Stimulated activated naive CD8-positive, alpha-beta T cell treated with anti-CD3 and anti-CD28 coated beads, Interleukin-15, amount 100 ng/mL, for 72 hours (primary cell): ENCODE measurements at regions not wholly inside any gene's neighbourhood (a gene's known extent, or its start where the extent isn't known, plus 50 kb on each side); places are given as distances from the start of the nearest gene placed in this dataset.
A peak's percentile ranks its signal among the peaks of the same experiment; 100 is the strongest.

ENCODE experiments used
- ATAC-seq: fragments of 150-1000 bp; cut with Tn5 transposase; 2 replicates; pipeline ENCODE4 v1.10.0; 2021; ENCODE audit warnings: mild to moderate bottlenecking, moderate library complexity
- DNase-seq, 2 donors: peaks; one replicate each; pipeline ENCODE4 v3.0.0; 2021 to 2022
- H3K27ac Mint-ChIP-seq, 2 donors: one replicate each; pipeline ENCODE4 v1.8.0; 2022; ENCODE audit warnings: mild to moderate bottlenecking in 2 of 2, mixed read lengths in 2 of 2, moderate library complexity in 2 of 2
- H3K27me3 Mint-ChIP-seq: one replicate; pipeline ENCODE4 v1.8.0; 2022; ENCODE audit warnings: mixed read lengths
- H3K4me1 Mint-ChIP-seq: one replicate; pipeline ENCODE4 v1.8.0; 2022; ENCODE audit warnings: mild to moderate bottlenecking, mixed read lengths
- H3K4me3 Mint-ChIP-seq, 2 donors: one replicate each; pipeline ENCODE4 v1.8.0; 2022; ENCODE audit warnings: mild to moderate bottlenecking in 2 of 2, mixed read lengths in 2 of 2, moderate library complexity in 1 of 2
- H3K9me3 Mint-ChIP-seq, 2 donors: one replicate each; pipeline ENCODE4 v1.8.0; 2022; ENCODE audit warnings: mixed read lengths in 2 of 2

DNA sequence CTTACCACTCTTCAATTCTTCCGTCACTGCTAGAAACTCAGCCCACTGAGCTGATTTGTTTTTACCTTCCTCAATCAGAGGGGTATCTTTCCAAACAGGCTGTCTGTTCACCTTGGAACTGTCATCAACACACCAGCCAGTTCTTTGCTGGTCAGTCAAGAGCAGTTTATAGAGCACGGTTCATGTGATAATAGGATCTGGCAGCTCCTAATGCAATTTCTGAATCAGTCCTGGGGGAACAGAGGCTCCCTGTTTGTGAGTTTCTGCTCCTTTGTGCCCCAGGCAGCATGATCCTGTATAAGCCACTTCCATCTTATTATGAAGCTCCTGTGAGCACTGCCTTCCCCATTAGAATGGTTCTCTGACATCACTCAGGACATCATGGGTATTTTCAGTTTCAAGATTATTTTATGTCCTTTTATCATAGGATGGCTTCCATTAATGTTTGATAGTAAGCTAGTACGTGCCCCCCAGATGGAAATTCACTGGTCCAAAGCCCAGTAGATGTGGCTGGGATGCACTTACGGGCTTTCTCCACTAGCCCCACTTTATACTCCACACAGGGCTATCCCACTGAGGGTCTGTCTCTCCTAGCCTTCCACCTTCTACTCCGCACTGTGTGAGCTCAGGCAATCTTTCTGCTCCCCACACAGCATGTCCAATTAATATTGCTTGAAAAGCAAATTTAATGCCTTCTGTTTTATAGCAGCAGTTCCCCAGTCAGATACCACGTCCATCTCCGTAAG, 85.5 kb upstream of the SPIN1 start:
- peaks cover 0 to 15% of the 10 kb centered on the region in 2 donors for H3K9me3 Mint-ChIP-seq

DNA sequence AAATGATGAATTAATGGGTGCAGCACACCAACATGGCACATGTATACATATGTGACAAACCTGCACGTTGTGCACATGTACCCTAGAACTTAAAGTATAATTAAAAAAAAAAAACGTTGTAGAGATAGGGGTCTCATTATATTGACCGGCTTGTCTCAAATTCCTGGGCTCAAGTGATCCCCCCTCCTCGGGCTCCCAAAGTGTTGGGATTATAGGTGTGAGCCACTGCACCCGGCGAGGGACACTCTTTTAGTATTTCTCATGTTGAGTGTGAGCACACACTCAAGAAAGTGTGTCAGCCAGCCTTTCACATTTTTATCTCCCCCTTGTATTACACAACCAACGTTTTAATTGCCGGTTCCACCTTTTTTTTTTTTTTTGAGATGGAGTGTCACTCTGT, 87.7 kb upstream of the SPIN1 start:
- no peak overlapping the region for H3K4me3 Mint-ChIP-seq
- no peak overlapping the region for H3K27ac Mint-ChIP-seq
- peaks cover 35% of the 10 kb centered on the region for H3K4me1 Mint-ChIP-seq
- H3K9me3 Mint-ChIP-seq = peaks cover 4 to 15% of the 10 kb centered on the region in 2 donors
- ATAC-seq (no peak), DNase-seq (no peak)
- peaks cover 7% of the 10 kb centered on the region for H3K27me3 Mint-ChIP-seq

More for the DNA sequence above, 85.5 kb upstream of the SPIN1 start:
- Mint-ChIP-seq H3K27me3 (peaks cover 7% of the 10 kb centered on the region), H3K4me3 (peak overlapping the region; percentile 72 to 74), H3K4me1 (peaks cover 55% of the 10 kb centered on the region), H3K27ac (peak overlapping the region in 1 of 2 donors; percentile 77)
- DNase-seq = no peak
- ATAC-seq = no peak

DNA sequence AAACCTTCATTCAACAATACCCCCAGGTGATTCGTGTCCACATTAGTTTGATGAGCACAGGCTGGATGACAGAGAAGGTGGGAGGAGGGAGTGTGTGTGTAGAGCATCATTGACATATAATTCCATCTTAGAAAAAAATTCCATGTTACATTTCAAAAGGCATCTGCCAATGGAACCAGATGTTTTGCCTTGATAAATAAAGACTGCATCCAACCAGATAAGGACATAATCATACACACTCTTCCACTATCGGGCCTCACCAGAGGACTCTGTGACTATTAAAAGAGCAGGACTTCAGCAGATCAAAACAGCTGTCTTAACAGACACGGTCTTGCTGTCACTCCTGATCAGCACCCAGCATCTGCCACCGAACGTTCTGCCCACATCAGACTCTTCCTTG, 96.4 kb upstream of the SPIN1 start:
- DNase-seq (no peak), ATAC-seq (no peak)
- Mint-ChIP-seq H3K4me3 (no peak overlapping the region), H3K9me3 (no peaks in the 10 kb centered on the region), H3K27ac (no peak overlapping the region), H3K4me1 (no peaks in the 10 kb centered on the region), H3K27me3 (peaks cover 9% of the 10 kb centered on the region)

DNA sequence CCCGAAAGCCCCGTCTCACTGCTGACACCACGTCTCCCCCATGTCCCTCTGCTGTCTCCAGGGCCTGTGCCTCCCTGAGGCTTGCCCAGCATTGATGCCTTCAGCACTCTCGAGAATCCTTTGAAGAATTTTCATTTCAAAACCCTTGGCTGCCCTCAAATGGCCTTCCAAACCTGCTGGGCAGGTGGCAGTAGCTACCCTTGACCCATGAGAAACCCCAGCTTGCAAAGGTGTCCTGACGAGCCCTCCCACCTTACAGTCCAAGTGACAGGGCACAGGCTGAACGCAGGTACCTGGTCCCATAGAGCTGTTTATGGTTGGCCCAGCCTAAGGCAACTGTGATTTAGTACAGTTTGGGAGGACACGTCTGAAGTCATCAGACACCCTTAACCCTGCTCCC, 97.2 kb upstream of the SPIN1 start:
- Mint-ChIP-seq H3K9me3 (no peaks in the 10 kb centered on the region), H3K4me1 (no peaks in the 10 kb centered on the region), H3K27ac (no peak overlapping the region), H3K4me3 (no peak overlapping the region), H3K27me3 (peaks cover 9% of the 10 kb centered on the region)
- DNase-seq (no peak), ATAC-seq (no peak)

DNA sequence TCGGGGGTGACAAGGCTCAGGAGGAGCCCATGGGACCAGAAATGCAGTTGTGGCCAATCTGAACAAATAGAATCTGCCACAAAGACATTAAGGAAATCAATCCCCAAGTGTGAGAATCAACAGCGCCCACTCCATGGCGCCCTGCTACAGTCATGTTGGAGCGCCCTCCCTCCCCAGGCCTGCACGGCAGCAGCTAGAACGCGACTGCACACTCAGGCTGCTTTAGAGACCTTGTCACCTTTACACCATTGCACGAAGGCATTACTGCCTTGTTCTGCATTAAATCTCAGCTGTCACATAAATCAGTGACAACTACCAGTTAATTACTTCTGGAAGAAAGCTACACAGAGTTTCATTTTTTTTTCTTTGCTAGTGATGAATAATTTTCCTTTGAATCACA, 98.7 kb upstream of the SPIN1 start:
- DNase-seq (no peak), ATAC-seq (no peak)
- Mint-ChIP-seq H3K4me1 (no peaks in the 10 kb centered on the region), H3K27ac (peak overlapping the region in 1 of 2 donors; percentile 11), H3K4me3 (no peak overlapping the region), H3K27me3 (peaks cover 9% of the 10 kb centered on the region), H3K9me3 (peaks cover 5 to 12% of the 10 kb centered on the region in 2 donors)

DNA sequence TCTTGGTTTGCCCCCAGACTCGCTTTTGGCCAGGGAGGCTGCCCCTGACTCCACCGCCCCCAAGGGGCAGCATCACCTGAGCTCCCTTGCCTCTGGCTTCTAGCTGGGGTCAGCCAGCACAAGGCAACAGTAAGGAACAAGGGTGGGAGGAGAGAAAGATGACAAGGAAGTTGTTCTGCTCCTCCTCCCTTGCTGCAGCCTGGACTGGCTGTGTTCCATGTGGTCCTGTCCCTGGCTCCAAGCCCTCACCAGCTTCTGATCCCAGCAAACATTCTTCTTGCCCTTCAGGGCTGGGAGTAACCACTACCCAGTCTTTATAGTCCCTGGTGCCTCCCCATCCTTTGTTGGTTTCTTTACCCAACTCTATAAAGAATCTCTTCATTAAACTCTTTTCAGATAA, 100.3 kb upstream of the SPIN1 start:
- no peak overlapping the region for H3K4me3 Mint-ChIP-seq
- ATAC-seq = no peak
- H3K27ac Mint-ChIP-seq = peak overlapping the region; percentile 74 to 76
- peaks cover 9% of the 10 kb centered on the region for H3K27me3 Mint-ChIP-seq
- DNase-seq = no peak
- peaks cover 12 to 21% of the 10 kb centered on the region in 2 donors for H3K9me3 Mint-ChIP-seq
- no peaks in the 10 kb centered on the region for H3K4me1 Mint-ChIP-seq

DNA sequence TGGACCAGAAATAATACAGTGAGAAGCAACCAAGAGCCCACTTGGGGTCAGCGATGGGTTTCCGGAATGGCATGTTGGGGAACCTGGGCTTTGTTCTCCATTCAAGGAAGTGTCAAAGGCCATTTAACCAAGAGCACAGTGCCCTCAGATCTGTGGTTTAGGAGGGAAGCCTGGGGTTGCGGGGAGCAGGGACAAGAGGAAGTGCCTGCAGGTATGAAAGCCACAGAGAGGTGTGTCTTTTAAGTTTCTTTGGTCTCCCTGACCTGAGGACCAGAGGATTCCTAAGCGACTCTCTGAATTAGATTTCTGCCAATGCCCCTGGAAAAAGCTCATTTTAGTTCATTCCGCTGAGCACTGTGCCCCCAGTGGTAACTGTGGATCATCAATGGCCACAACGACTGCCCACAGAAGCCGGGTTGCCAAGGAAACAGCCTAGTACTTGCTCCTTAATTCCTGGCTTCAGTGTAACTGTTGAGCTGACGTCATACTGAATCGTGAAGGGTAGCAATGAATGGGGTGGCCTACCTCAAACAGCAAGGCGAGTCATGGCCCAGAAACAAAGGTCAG, 107.3 kb upstream of the SPIN1 start:
- peak in 1 of 2 donors; percentile 9 for DNase-seq
- ATAC-seq = peak; percentile 56
- no peak overlapping the region for H3K27ac Mint-ChIP-seq
- peak overlapping the region in 1 of 2 donors; percentile 60 for H3K4me3 Mint-ChIP-seq
- H3K9me3 Mint-ChIP-seq = peaks cover 16 to 28% of the 10 kb centered on the region in 2 donors
- peaks cover 5% of the 10 kb centered on the region for H3K27me3 Mint-ChIP-seq
- H3K4me1 Mint-ChIP-seq = peaks cover 36% of the 10 kb centered on the region

DNA sequence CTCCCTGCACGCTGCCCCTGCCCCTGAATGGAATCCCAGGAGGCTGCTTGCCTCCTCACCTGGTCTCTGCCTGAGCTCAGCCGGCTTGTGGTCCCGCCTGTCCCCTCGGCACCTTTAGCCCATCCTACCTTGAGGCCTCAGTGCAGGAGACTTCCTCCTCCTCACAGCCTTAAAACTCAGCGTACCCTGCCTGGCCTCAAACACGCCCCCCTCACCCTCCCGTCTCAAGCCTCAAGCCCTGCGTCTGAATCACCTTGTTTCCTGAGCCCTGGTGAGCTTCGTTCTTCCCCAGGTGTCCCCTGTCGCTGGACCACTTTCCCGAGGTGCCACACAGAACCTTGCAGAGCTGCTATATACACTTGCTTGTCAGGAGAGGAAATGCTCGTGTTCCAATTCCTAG, 110.2 kb upstream of the SPIN1 start:
- peaks cover 54% of the 10 kb centered on the region for H3K4me1 Mint-ChIP-seq
- H3K4me3 Mint-ChIP-seq = no peak overlapping the region
- no peak overlapping the region for H3K27ac Mint-ChIP-seq
- peaks cover 5 to 8% of the 10 kb centered on the region in 2 donors for H3K9me3 Mint-ChIP-seq
- peaks cover 5% of the 10 kb centered on the region for H3K27me3 Mint-ChIP-seq
- ATAC-seq (no peak), DNase-seq (no peak)

DNA sequence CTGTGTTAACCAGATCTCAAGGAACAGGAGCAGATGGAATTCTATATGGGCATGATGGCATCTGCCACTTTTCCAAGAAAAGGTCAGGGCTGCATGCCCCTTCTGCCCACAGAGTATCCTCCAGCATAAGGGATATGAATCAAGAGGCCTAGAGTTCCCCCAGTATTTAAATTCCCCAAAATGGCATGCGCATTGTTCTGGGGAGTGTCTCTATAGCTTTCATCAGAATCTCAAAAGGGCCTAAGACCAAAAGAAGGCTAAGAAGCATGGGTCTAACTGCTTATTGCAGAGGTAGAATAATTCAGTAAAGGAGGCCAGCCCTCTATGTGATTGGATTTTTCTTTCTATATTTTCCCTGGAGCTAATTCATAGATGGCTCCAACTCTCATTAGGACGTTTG, 114.2 kb upstream of the SPIN1 start:
- H3K9me3 Mint-ChIP-seq = no peaks in the 10 kb centered on the region
- no peaks in the 10 kb centered on the region for H3K27me3 Mint-ChIP-seq
- ATAC-seq (no peak), DNase-seq (no peak)
- no peak overlapping the region for H3K27ac Mint-ChIP-seq
- no peak overlapping the region for H3K4me3 Mint-ChIP-seq
- peaks cover 37% of the 10 kb centered on the region for H3K4me1 Mint-ChIP-seq

DNA sequence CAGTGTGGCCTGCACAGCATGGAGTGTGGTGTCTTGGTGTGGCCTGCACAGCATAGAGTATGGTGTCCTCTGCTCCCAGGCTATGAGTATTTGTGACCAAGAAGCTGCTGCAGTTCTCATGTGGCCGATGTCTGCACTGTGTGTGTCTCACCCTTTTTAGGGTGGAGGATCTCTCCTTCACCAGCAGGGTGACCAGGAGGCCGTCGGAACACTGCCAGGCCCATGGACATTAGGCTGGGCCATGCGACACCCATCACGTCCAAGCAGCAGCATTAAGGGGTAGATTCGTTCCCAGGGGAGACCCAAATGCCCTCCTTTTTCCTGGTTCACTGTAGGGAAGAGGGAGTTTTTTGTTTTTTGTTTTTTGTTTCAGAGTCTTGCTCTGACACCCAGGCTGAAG, 115.3 kb upstream of the SPIN1 start:
- ATAC-seq = no peak
- no peak overlapping the region for H3K4me3 Mint-ChIP-seq
- DNase-seq = no peak
- no peaks in the 10 kb centered on the region for H3K9me3 Mint-ChIP-seq
- H3K27ac Mint-ChIP-seq = no peak overlapping the region
- H3K27me3 Mint-ChIP-seq = no peaks in the 10 kb centered on the region
- peaks cover 36% of the 10 kb centered on the region for H3K4me1 Mint-ChIP-seq

DNA sequence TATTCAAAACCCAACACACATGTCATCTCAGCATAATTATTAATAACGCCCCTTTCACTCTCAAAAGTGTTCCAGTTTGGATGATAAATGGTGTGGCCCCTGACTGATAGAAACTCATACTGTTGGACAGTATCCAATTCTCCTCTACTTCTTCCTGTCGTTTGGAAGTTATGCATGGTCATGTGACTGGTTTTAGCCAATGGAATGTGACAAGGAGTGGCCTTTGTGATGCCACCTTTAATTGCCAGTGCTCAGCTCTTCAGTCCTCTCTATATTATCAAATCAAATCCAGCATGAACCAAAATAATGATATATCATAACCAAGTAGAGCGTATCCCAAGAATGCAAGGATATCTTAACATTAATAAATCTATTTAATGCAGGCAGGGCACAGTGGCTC, 117.8 kb upstream of the SPIN1 start:
- DNase-seq (no peak), ATAC-seq (no peak)
- no peak overlapping the region for H3K4me3 Mint-ChIP-seq
- H3K27me3 Mint-ChIP-seq = no peaks in the 10 kb centered on the region
- H3K9me3 Mint-ChIP-seq = peaks cover 0 to 4% of the 10 kb centered on the region in 2 donors
- H3K27ac Mint-ChIP-seq = no peak overlapping the region
- peaks cover 19% of the 10 kb centered on the region for H3K4me1 Mint-ChIP-seq

DNA sequence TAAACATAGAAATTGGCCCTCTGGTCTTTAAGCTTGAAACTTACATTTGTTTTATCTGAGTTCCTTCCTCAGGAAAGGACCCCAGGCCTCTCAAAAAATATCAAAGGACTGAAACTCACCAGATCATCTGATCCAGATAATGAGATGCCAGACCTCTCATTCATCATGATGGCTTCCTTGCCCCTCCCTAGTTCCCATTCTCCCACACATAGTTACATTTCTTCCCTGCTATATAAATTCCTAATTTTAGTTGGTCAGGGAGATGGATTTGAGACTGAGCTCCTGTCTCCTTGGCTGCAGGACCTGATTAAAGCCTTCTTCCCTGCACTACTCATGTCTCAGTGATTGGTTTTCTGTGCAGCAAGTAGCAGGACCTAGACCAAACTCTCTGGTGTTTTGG, 119.4 kb upstream of the SPIN1 start:
- DNase-seq (no peak), ATAC-seq (no peak)
- Mint-ChIP-seq H3K9me3 (peaks cover 0 to 4% of the 10 kb centered on the region in 2 donors), H3K4me1 (peaks cover 9% of the 10 kb centered on the region), H3K27me3 (no peaks in the 10 kb centered on the region), H3K4me3 (no peak overlapping the region), H3K27ac (no peak overlapping the region)

DNA sequence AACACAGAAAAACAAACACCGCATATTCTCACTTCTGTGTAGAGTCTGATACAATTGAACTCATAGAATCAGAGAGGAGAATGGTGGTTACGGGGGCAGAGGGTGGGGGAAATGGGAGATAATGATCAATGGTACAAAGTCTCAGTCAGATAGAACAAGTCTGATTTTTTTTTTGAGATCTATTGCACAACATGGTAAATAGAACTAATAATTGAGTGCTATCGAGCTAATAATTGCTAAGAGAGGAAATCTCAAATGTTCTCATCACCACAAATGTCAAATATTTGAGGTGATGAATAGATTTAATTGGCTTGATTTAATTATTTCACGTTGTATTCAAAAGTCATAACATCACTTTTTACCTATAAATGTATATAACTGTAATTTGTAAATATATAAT, 121.0 kb upstream of the SPIN1 start:
- H3K9me3 Mint-ChIP-seq = peaks cover 0 to 4% of the 10 kb centered on the region in 2 donors
- DNase-seq (no peak), ATAC-seq (no peak)
- peak overlapping the region in 1 of 2 donors; percentile 42 for H3K27ac Mint-ChIP-seq
- no peaks in the 10 kb centered on the region for H3K27me3 Mint-ChIP-seq
- H3K4me3 Mint-ChIP-seq = no peak overlapping the region
- peaks cover 5% of the 10 kb centered on the region for H3K4me1 Mint-ChIP-seq

DNA sequence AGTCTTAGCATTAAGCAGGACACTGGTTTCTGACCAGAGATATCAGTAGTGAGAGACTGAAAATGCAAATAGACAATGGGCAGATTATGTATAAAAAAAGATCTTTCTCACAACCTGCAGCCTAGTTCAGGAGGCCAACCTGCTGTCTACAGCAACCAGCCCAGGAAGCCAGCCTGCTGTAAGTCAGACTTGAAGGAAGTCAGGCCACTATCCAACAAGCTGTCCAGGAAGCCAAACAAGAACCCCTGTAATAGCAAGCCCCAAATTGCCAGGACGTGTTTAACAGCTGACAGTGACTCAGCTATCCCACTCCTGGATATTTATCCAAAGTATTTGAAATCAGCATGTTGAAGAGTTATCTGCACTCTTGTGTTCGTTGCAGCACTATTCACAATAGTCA, 121.8 kb upstream of the SPIN1 start:
- H3K4me1 Mint-ChIP-seq = peaks cover 5% of the 10 kb centered on the region
- H3K4me3 Mint-ChIP-seq = no peak overlapping the region
- DNase-seq (no peak), ATAC-seq (no peak)
- peaks cover 0 to 4% of the 10 kb centered on the region in 2 donors for H3K9me3 Mint-ChIP-seq
- H3K27ac Mint-ChIP-seq = no peak overlapping the region
- no peaks in the 10 kb centered on the region for H3K27me3 Mint-ChIP-seq

DNA sequence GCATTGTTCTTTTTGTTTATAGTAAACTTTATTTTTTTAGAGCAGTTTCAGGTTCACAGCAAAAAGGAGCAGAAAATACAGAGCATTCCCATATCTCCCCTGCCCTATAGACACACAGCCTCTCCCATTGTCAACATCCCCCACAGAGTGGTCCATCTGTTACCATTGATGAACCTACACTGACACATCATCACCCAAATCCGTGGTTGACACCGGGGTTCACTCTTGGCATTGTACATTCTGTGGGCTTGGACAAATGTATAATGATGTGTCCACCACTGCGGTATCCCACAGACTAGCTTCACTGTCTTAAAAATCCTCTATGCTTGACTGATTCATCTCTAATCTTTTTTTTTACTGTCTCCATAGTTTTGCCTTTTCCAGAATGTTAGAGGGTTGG, 120.7 kb upstream of the SPATA31C2 start:
- Mint-ChIP-seq H3K4me1 (no peaks in the 10 kb centered on the region), H3K9me3 (peaks cover 0 to 2% of the 10 kb centered on the region in 2 donors), H3K4me3 (no peak overlapping the region), H3K27me3 (peaks cover 19% of the 10 kb centered on the region), H3K27ac (no peak overlapping the region)
- no peak for DNase-seq
- no peak for ATAC-seq

DNA sequence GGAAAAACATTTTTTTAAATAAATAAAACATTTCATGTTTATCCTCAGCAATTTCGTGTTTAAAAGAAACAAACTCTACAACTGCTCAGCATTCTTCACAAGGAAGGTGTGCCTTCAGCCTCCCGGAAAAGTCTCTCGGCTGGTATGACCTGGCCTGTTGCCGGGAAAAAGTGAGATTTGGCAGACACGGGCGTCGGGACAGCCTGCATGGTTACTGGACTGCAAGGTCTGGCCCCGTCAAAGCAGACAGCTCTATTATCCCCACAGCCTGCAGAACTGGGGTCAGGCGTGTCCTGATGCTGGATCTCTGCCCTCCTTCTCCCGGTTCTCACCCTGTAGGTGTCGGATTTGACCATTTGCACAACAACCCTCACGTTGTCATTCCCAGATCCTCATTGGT, 120.3 kb upstream of the SPATA31C2 start:
- Mint-ChIP-seq H3K27ac (no peak overlapping the region), H3K27me3 (peaks cover 19% of the 10 kb centered on the region), H3K9me3 (peaks cover 0 to 6% of the 10 kb centered on the region in 2 donors), H3K4me3 (no peak overlapping the region), H3K4me1 (no peaks in the 10 kb centered on the region)
- ATAC-seq (no peak), DNase-seq (no peak)
